ENCODE measurements at regions not wholly inside any gene's neighbourhood (a gene's known extent, or its start where the extent isn't known, plus 50 kb on each side); places are given as distances from the start of the nearest gene placed in this dataset.
A peak's percentile ranks its signal among the peaks of the same experiment; 100 is the strongest.

DNA sequence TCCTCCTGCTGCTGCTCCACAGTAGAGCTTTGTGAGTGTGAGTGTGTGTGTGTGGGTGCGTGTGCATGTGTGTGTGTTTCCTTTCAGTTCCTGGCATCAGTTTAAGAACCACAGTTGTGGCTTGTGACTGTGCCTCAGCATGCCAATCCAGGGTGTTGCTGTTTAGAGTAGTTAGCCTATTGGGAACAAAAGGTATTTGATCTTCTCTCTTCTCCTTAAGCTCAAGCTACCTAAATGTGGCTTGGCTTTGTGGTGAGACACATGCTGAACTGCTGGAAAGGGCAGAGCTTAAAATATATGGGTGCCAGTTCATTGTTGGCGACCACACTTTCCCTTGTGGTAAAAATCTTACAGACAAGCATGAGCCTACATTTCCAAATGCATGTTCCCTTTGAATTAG lies 116.6 kb upstream of the BNC2 start:
- Histone ChIP-seq H2AK5ac (ENCODE audit: low read depth, low read length) (peak overlapping the region; percentile 94), H3K4ac (ENCODE audit: low read depth, low read length) (peak overlapping the region; percentile 95), H3K9me3 (ENCODE audit: control insufficient read depth, insufficient read depth, low read length) (no peaks in the 10 kb centered on the region), H3K9me1 (ENCODE audit: insufficient read depth, low read length) (peaks cover 17% of the 10 kb centered on the region), H3K4me1 (ENCODE audit: control insufficient read depth, insufficient read depth, low read length) (peaks cover 16% of the 10 kb centered on the region), H3K23ac (ENCODE audit: low read depth, low read length) (peak overlapping the region; percentile 78), H4K8ac (ENCODE audit: low read depth in 2 of 2, low read length in 2 of 2) (peak overlapping the region; percentile 70 to 88), H3K9ac (ENCODE audit: low read depth, low read length) (peak overlapping the region; percentile 12; the same call in 1 of the 2 replicates), H3K56ac (ENCODE audit: extremely low read depth, insufficient read depth, low read length) (peak overlapping the region; percentile 64; the same call in 1 of the 2 replicates), H3K27me3 (ENCODE audit: control insufficient read depth, insufficient read depth, low read length) (no peaks in the 10 kb centered on the region), H2BK20ac (ENCODE audit: low read depth, low read length) (peak overlapping the region; percentile 90), H2BK120ac (ENCODE audit: low read depth, low read length) (peak overlapping the region; percentile 96), H4K91ac (ENCODE audit: insufficient read depth, low read depth, low read length) (peak overlapping the region; percentile 91), H2AFZ (replicated peaks; ENCODE audit: low read length, poor library complexity) (peak overlapping the region; percentile 75), H3K4me3 (ENCODE audit: insufficient read depth, low read depth, low read length) (no peak overlapping the region), H3K18ac (ENCODE audit: low read depth, low read length) (peak overlapping the region; percentile 38), H2AK9ac (replicated peaks; ENCODE audit: low read depth, low read length, poor library complexity) (peak overlapping the region; percentile 21), H2BK5ac (ENCODE audit: low read depth, low read length, poor library complexity, severe bottlenecking) (peak overlapping the region; percentile 96), H3K27ac (ENCODE audit: insufficient read depth, low read length) (peak overlapping the region; percentile 77), H4K5ac (ENCODE audit: low read depth, low read length) (peak overlapping the region; percentile 26), H3K36me3 (ENCODE audit: control insufficient read depth, insufficient read depth, low read length) (no peaks in the 10 kb centered on the region), H2BK15ac (ENCODE audit: low read depth, low read length) (peak overlapping the region; percentile 92), H3K4me2 (ENCODE audit: low read depth, low read length) (peak overlapping the region; percentile 6), H3K79me1 (ENCODE audit: low read depth in 1 of 2, low read length in 2 of 2) (no peaks in the 10 kb centered on the region; a peak in 1 of 4 replicates), H4K20me1 (ENCODE audit: insufficient read depth, low read length) (no peaks in the 10 kb centered on the region), H3K14ac (replicated peaks; ENCODE audit: low read depth, low read length) (peak overlapping the region; percentile 89)
- ChIA-PET CTCF (interaction anchor here (0.7 kb wide), 1 partner anchor 12 kb away, joined by 3 read pairs; no protein-coding TSS in a partner anchor), POLR2A (ENCODE audit: unreplicated experiment) (no interaction called here)
- ATAC-seq (ENCODE audit: low read depth), result no peak; the same call in none of the 2 replicates
- TF ChIP-seq BHLHE40 (IDR thresholded peaks at IDR 0.05; ENCODE audit: low read depth, low read length) (peak; percentile 53; the same call in 1 of the 2 replicates), FOS (IDR thresholded peaks at IDR 0.05; ENCODE audit: low read depth, low read length) (no peak), CHD1 (IDR thresholded peaks at IDR 0.05; ENCODE audit: low read depth, low read length) (0 out of 2 replicates have a peak, but pooled peaks have one; percentile 47), NFE2L2 (IDR thresholded peaks at IDR 0.05; ENCODE audit: low read depth, low read length) (no peak), POLR2A (IDR thresholded peaks at IDR 0.05; ENCODE audit: low read depth, low read length) (no peak), CEBPB (IDR thresholded peaks at IDR 0.05; ENCODE audit: low read depth, low read length) (no peak), RFX5 (IDR thresholded peaks at IDR 0.05; ENCODE audit: low read depth, low read length) (no peak)
- no CpG with 5 or more reads among the region's 2 CpGs for WGBS, 2 experiments (ENCODE audit: extremely low coverage in 2 of 2, insufficient read length in 1 of 2)
- intact Hi-C loops (cut with micrococcal nuclease), result loop anchor here (5.0 kb wide), 1 partner anchor 115 kb away; the partner anchor contains the start of gene BNC2
- in situ Hi-C loops (cut with MboI; ENCODE audit: low sequenced_read_pairs), result no loop called here
- BruUV-seq (replicated peaks), result no TSS peak
- dilution Hi-C loops (cut with HindIII; ENCODE audit: low sequenced_read_pairs, unreplicated experiment), result no loop called here
- peak; percentile 80 for DNase-seq

Data from IMR-90 (cell line).